HFF-Myc (cell line): ENCODE measurements at regions not wholly inside any gene's neighbourhood (a gene's known extent, or its start where the extent isn't known, plus 50 kb on each side); places are given as distances from the start of the nearest gene placed in this dataset.

Source experiments
- DNase-seq: peaks from one replicate; pipeline ENCODE4 v3.0.0-alpha.2; 2011; ENCODE audit warnings: low read depth; ENCODE audit errors: extremely low read depth
- H3K4me3 ChIP-seq: replicated peaks from 2 replicates; pipeline ENCODE4 v1.5.1; 2011; ENCODE audit warnings: low read depth, mild to moderate bottlenecking, control low read depth, low read length
- TF ChIP-seq, protein P1 (sequence below): IDR thresholded peaks from 2 replicates; pipeline ENCODE4 v1.5.1; 2012; ENCODE audit warnings: mild to moderate bottlenecking, low read depth, low read length, control low read depth; ENCODE audit errors: missing control alignments

DNA sequence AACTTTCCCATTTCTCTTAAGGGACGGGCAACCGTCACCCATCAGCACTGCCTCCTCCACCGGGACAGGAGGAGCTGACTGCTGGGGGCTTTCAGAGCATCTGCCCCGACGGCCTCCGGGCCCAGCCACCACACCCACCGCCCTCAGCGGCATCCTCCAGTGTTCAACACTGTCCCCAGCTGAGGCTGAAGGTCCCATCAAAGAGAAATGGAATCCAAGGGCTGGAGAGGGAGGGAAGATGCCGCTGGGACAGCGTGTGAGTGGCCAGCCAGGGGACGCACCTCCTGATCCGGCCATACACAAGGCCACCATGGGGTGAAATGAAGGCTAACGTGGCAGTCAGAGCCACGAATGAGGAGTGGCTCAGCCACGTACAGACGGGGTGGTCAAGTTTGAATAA is 153.6 kb upstream of the PPP2R2D start:
- TF ChIP-seq, protein P1, sequence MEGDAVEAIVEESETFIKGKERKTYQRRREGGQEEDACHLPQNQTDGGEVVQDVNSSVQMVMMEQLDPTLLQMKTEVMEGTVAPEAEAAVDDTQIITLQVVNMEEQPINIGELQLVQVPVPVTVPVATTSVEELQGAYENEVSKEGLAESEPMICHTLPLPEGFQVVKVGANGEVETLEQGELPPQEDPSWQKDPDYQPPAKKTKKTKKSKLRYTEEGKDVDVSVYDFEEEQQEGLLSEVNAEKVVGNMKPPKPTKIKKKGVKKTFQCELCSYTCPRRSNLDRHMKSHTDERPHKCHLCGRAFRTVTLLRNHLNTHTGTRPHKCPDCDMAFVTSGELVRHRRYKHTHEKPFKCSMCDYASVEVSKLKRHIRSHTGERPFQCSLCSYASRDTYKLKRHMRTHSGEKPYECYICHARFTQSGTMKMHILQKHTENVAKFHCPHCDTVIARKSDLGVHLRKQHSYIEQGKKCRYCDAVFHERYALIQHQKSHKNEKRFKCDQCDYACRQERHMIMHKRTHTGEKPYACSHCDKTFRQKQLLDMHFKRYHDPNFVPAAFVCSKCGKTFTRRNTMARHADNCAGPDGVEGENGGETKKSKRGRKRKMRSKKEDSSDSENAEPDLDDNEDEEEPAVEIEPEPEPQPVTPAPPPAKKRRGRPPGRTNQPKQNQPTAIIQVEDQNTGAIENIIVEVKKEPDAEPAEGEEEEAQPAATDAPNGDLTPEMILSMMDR, result no peak
- no peak overlapping the region for H3K4me3 ChIP-seq
- no peak for DNase-seq

DNA sequence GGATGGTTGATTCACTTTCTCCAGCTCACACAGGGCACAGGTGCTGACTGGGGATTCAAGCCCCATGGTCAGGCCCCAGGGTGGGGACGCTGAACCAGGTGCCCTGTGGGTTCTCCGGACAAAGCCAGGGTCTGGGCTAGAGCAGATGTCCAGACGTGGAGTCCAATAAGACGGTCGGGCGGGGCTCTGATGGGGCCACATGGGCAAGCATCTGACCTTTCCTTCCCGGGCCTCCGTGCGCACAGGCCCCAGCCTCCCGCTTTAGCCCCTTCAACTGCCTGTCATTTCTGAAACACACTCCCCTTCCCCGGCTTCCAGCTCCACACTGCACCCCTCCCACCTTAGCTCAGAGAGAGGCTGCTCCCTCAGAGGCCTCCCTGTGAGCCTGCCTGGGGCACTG is 153.0 kb upstream of the PPP2R2D start:
- no peak overlapping the region for H3K4me3 ChIP-seq
- TF ChIP-seq, protein P1, result no peak
- no peak for DNase-seq

DNA sequence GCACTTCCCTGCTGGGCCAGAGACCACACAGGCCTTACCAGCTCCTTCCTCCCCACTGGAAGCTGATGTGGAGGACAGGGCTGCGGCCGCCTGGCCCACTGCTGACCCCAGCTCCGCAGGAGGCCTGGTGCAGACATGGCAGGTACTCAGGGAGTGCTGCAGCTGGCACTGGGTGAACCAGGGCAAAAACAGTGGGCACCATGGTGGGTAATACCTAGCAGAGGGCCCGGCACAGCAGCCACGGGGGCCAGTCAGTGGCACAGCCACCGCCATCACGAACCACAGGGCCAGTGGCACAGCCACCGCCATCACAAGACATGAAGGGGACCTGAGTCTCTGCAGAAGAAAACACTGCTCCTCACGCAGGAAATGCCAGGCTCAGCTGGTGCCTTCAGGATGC is 152.6 kb upstream of the PPP2R2D start:
- DNase-seq, result no peak
- no peak overlapping the region for H3K4me3 ChIP-seq
- TF ChIP-seq, protein P1, result no peak

DNA sequence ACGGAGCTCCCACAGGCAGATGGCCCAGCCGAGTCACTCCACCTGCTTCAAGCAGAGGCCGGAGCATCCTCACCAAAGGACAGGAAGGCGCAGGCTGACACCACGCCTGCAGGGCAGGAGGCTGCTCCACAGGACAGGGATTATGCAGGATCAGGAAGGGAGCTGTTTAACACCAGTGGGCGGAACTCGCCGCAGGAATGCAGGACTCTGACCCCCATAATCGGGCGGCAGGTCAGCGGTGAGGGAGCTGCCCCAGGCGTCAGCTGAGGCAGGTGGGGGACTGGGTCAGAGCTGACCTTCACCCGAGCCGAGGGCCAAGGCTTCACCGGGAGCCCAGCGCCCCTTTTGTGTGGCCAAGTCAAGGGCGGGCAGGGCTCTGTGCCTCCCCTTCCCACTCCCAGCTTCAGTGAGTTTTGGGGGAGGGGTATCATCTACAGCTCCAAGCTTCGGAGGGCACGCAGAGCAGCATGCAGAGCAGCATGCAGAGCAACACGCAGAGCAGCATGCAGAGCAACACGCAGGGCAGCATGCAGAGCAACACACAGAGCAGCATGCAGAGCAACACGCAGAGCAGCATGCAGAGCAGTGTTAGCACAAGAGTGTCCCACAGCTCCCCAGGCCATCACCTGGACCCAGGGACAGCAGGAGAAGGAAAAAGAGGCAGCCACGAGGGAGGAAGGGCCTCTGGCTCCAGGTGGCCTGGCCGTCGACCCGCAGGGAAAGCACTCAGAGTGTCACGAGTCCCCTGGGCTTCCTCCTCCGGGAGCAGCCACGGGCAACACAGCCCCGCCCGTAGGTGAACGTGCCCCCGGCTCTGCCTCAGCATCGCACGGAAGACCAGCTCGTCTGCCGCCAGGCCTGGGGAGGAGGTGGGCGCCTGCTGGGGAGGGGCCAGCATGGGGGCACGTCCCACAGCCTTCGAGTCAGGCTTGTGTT is 151.7 kb upstream of the PPP2R2D start:
- no peak overlapping the region for H3K4me3 ChIP-seq
- DNase-seq, result no peak
- TF ChIP-seq, protein P1, result no peak

DNA sequence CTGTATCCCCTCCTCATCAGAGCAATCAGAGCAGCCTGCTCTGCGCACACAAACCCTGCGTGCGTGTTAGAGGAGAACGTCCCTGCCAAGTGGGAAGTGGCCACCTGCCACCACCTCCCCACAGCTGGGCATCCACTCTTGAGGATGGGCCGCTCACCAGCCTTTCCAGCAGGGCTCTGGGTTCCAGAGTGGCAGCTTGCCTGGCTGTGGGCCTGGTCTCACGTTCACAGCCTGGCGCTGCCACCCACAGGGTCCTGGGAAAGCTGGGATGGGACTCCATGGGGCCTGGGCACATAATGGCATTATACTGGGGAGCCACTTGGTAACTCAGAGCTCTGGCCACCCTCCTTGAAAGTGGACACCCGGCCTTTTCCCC is 151.1 kb upstream of the PPP2R2D start:
- TF ChIP-seq, protein P1, result no peak
- no peak overlapping the region for H3K4me3 ChIP-seq
- DNase-seq, result no peak

DNA sequence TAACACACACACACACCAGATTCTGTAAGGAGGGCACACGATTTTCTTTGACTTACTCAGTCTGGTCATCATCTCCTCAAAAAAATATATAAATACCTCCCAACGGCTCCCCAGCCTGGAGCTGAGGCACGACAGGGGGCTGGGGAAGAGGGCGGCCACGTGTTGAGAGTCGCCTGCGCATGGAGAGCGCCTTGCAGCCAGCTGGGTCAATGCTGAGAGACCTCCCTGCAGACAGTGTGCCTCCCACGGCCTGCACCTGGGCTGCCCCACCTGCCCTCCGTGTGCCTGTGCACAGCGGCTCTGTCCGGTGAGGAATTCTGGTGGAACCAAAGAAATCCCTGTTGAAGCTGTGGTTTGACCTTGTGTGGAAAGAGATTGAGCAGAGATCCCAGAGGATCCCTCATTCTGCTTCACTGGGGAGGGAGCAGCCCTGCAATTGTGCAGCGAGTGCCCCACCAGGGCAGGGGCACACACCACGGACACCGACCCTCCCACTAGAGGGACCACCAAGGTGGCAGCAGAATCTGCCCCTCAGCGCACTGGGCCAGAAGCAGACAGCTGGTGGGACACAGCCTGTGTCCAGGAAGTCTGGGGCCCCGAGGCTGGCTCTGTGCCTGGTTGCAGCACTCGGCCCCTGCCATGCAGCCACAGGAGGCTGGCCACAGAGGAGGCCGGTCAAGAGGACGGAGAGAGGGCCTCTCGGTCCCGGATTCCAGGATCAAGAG is 150.5 kb upstream of the PPP2R2D start:
- DNase-seq, result no peak
- no peak overlapping the region for H3K4me3 ChIP-seq
- TF ChIP-seq, protein P1, result no peak
